Adrenal gland (tissue), 5 donors: ENCODE measurements at regions not wholly inside any gene's neighbourhood (a gene's known extent, or its start where the extent isn't known, plus 50 kb on each side); places are given as distances from the start of the nearest gene placed in this dataset.

Experiments
- CTCF ChIP-seq, 6 experiments: fragments of 450-650 bp in 4 of 6; fragments of 200-600 bp in 2 of 6; sonication (generic) in 1 of 6; IDR thresholded peaks; 1 replicate in 5 of 6; 2 replicates in 1 of 6; pipeline versions ENCODE4 v1.5.1 to v1.8.0; 2016 to 2021; ENCODE audit warnings: antibody characterized with exemption in 6 of 6, mild to moderate bottlenecking in 2 of 6, moderate library complexity in 1 of 6
- POLR2A ChIP-seq, 2 donors: fragments of 450-650 bp; IDR thresholded peaks; one replicate each; pipeline ENCODE4 v1.6.1; 2017; ENCODE audit warnings: antibody characterized with exemption in 2 of 2, mild to moderate bottlenecking in 2 of 2, moderate library complexity in 1 of 2
- donor health status: DM: no; HTN: no; CAD: no.

DNA sequence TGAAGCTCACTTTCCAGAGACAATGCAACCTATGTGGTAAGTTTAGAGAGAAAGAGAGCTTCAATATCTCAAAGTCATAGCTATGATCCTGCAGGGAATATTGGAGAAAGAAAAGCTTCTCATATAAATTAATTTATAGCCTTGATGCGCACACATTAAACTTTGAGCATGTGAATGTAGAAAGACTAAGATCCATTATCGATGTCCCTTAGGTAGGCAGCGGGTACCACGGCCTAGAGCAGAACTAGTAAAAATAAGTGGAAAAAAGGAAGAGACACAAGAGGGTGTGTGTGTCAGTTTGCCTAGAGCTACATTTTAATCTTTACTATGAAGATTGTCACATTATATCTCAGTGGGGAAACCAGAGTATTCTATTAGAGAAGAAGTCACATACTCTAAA is 685.6 kb downstream of the AMY1C start:
- no peak for TF ChIP-seq POLR2A (IDR thresholded peaks at IDR 0.05)
- TF ChIP-seq CTCF (IDR thresholded peaks at IDR 0.05) = no peak
